Stimulated activated CD4-positive, alpha-beta T cell treated with anti-CD3 and anti-CD28 coated beads, Interleukin-2, amount 100 ng/mL, for 24 hours (primary cell): ENCODE measurements at regions not wholly inside any gene's neighbourhood (a gene's known extent, or its start where the extent isn't known, plus 50 kb on each side); places are given as distances from the start of the nearest gene placed in this dataset.

Experiments used
- DNase-seq, 2 donors: peaks; one replicate each; pipeline ENCODE4 v3.0.0-alpha.2; 2020

DNA sequence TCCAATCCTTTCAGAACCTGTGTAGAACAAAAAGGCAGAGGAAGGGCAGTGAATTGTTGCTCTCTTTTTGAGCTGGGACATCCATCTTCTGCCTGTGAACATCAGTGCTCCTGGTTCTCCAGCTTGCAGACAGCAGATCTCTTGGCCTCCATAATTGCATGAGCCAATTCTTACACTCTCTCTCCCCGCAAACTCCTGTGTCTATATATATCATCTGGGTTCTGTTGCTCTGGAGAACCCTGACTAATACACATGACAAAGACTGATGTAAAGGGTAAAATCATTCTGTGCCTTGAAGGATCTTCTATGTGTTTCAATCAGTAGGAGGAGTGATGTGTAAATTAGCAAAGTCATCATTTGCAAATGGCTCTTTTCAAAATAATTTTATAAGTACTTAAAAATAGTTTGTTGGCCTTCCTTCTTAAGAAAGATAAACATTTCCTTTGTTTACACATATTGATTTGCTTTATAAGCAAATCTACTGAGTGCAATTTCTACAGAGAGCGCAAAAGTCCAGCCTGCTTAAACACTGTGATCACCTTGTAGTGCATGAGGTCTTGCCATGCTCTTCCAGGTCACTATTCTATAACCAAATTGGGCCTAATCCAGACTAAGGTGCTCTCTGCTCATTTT lies 154.9 kb upstream of the ANKRD28 start:
- DNase-seq, result no peak

DNA sequence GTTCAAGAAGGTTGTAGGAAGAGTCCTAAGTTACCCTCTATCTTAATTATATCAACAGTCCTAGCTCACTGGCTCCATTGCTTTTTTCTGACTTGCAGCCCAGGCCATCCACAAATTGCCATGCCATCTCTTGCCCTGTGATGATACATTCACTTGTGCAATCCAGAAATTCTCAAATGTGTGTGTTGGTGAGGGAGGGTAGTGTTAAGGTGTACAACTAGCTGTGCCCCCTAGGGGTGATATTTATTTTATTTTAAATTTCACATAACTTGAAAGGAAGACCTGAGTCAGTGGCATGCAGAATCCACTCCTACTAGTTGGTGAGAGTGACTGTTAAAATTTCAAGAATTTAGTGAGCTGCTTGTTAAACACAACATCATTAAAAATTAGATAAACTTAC lies 156.1 kb upstream of the ANKRD28 start:
- no peak for DNase-seq

DNA sequence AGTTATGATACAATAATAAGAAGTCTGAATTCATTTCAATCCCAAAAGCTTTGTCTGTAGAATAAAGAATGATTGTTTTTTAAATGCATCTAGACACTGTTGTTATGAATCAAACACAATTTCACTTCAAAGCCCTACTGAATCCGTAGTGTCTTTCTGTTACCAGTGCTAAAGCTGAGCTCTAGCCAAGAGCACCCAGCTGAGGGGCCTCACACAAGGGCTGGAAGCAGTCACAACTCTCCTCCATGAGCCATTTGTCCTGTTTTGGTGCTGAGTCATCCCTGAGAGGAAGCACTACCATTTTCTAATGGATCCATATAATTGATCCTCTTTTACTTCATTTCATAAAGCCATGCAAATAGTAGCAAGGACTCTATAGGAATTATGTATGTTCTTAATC lies 158.2 kb upstream of the ANKRD28 start:
- no peak for DNase-seq

- no peak for DNase-seq
Observed at GRCh38 chr3:15958692-15959433, 161.1 kb upstream of the ANKRD28 start.

DNA sequence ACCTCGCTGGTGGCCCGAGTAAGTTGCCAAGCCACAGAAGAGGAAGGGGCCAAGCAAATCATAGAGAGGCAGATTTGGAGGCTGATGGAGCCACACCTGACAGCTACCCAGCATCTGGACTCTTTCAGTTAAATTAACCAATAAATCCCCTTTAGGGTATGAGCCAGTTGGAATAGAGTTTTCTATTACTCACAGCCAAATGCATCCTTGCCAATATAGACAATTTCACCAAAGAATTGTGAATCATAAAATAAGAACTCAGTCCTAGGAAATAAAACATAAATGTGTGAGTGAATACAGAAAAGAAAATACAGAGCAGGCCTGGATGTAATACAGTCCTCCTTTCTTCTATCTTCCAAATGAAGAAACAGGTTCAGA lies 161.6 kb upstream of the ANKRD28 start:
- no peak for DNase-seq

GRCh38 chr3:15964605-15965442 lies 167.0 kb upstream of the ANKRD28 start:
- no peak for DNase-seq

GRCh38 chr3:15967577-15967976 lies 169.8 kb upstream of the ANKRD28 start:
- no peak for DNase-seq

DNA sequence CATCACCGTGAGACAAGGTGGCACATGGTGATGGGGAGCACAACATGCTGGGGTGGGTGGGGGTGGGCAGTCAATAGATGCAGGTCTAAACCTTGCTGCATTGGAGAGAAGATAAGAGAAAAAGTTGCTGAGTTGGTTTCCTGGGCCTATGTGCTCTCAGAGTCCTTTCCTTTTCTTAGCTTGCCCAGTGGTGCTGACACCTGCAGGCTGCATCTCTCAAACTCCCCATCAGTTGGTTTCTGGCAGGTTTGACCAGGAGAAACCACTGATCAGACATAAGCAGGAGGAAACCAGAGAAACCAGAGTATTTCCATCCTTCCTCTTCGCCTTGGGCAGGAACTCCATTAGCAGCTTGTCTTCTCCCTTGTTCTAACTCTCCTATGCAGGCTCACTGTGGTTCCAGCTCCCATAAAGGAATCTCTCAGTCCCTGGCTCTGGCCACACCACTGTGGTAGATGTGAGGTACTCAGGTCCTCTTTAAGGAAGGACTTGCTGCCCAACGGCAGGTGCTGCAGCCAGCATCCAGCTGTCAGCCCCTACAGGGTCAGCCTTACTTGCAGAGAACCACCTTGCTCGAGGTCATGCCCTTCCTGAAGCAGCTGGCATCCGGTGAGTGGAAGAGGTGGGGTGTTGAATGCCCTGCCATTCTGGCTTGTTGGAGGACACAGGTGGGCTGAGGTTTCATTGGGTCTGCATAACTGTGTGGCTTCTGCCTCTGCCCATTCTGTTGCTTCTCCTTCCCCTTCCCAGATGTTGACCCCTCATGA lies 172.3 kb upstream of the ANKRD28 start:
- no peak for DNase-seq

- no peak for DNase-seq
Observed at GRCh38 chr3:15973414-15973813, 175.6 kb upstream of the ANKRD28 start.

GRCh38 chr3:15973940-15974339 lies 176.2 kb upstream of the ANKRD28 start:
- DNase-seq, result no peak

- DNase-seq, result no peak
Observed at GRCh38 chr3:15974647-15975046, 176.9 kb upstream of the ANKRD28 start.

- no peak for DNase-seq
Observed at GRCh38 chr3:15976524-15976923, 178.7 kb upstream of the ANKRD28 start.

- DNase-seq, result no peak
Observed at GRCh38 chr3:15977090-15977489, 179.3 kb upstream of the ANKRD28 start.

DNA sequence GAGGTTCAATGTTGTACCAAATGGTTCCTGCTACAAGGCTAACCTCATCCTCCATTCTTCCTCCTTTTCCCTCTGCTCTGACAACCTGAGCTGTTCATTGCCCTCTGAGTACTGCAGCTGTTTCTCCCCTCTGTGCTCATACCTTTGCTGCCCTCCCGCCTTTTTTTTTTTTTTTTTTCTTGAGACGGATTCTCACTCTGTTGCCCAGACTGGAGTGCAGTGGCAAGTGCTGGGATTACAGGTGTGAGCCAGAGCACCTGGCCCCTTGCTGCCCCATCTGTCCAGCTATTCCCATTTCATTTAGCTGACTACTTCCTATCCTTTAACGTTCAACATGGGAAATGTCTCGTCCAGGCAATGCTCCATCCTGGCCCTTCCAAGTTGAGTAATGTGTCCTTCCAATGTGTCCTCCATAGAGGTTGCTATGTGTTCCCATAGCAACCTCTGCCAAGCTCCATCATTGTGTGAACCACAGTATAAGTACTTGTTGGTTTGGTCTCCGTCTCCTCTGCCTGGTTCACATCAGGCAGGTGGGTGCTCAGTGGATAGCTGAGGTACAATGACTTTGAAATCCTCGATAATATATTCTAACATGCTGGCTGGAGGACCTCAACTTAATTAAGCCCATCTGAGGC lies 179.9 kb upstream of the ANKRD28 start:
- DNase-seq, result no peak

DNA sequence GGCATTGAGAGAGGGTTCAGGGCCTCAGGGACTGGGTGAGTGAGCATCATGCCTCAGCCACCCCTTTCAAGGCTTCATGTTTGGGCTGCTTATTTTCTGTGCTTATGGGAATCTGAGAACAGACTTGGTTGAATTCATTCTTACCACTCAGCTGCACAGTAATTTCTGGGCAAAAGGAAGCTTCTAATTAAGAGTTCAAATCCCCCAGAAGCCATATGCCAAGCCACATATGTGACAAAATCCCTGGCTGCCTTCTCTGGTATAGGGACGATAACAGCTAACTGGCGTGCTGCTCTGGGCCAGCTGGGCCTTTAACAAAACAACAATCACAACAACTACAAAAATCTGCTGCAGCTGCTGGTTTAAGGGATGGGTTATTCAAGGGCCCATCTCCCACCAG lies 181.0 kb upstream of the ANKRD28 start:
- DNase-seq, result no peak

DNA sequence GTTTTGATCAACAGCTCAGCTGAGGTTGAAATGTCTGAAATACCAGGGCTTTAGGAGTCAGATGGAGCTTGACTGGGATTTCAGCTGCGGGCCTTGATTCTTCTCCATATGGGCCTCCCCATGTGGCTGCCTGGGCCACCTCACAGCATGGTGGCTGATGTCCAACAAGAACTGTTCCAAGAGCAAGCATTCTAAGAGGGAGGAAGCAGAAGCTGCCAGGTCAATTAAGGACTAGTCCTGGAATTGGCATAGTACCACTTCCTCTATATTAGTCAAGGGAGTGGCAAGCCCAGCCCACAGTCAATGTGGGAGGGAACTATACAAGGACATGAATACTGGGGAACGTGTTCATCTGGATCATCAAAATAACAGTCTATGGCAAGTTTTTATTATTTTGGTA lies 181.7 kb upstream of the ANKRD28 start:
- no peak for DNase-seq

GRCh38 chr3:15979900-15980299 lies 182.1 kb upstream of the ANKRD28 start:
- no peak for DNase-seq

GRCh38 chr3:15982243-15982642 lies 184.5 kb upstream of the ANKRD28 start:
- DNase-seq, result no peak

DNA sequence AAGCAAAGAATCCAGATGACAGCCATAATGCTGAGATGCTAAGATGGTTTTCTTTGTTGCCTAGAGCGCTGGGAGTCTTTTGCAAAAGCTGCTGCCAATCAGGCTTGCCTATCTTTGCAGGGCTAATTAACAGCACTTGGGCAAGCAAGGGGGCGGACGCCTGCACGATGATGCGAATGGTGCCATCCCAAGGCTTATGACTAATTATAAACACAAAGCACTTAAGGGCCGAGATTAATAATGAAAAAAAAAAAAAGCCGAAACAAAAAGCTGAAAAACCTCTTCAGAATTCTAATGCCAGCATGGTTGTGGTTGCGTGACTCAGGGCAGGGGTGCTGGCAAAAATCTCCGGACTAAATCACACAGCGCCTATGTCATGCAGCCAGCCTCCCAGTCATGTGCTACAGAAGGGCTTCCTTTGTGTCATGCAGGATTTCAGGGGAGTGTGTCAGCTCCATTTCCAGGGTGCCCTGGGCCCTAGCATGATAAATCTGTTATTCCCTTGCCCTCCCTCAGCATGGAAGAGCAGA lies 185.0 kb upstream of the ANKRD28 start:
- no peak for DNase-seq

DNA sequence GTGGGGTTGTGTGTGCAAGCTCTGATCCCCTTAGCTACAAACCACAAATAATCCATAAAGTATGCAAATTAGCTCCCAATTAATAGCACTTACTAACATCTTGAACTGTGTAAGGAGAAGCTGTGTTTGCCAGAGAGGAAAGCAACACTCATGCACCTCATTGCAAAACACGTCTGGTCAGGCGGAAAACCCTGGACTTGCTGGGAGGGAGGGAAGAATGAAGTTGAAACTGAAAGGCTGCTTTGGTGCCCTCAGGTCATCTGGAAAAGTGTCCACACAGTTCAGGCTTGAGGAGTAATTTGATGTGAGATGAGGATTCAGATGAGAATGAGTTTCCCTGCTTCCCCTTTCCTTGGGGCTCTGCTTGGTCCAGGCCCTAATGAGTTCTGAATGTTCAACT lies 185.5 kb upstream of the ANKRD28 start:
- no peak for DNase-seq

DNA sequence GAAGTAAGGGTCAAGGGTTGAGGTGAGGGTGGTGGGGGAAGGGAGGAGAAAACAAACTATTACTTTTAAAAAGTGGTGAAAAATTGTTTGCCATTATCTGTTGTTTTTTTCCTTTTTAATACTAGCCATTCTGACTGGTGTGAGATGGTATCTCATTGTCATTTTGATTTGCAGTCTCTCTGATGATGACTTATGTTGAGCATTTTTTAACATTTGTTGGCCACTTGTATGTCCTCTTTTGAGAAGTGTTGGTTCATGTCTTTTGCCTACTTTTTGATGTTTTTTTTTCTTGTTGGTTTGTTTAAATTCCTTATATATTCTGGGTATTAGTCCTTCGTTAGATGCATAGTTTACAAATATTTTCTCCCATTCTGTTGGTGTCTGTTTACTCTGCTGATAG lies 185.9 kb upstream of the ANKRD28 start:
- no peak for DNase-seq

DNA sequence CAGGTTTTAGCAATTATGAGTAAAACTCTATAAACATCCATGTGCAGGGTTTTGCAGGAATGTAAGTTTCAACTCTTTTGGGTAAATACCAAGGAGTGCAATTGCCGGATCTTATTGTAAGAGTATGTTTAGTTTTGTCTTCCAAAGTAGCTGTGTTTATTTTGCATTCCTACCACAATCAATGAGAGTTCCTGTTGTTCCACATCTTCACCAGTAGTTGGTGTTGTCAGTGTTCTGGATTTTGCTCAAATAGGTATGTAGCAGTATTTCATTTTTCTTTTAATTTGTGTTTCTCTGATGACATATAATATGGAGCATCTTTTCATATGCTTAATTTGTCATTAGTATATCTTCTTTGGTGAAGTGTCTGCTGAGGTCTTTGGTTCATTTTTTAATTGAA lies 185.1 kb upstream of the GALNT15 start:
- DNase-seq, result no peak
